SK-N-SH treated with all-trans-retinoic acid at 6 μM for 48 hours (cell line): ENCODE measurements at regions not wholly inside any gene's neighbourhood (a gene's known extent, or its start where the extent isn't known, plus 50 kb on each side); places are given as distances from the start of the nearest gene placed in this dataset.

Experiments
- ATAC-seq: fragments of 200-7000 bp; cut with Tn5 transposase; 3 replicates; pipeline ENCODE4 v1.9.1; 2020; ENCODE audit warnings: mild to moderate bottlenecking, moderate library complexity
- ARNTL ChIP-seq: fragments of 450-650 bp; formaldehyde crosslinking; IDR thresholded peaks from 2 replicates; pipeline ENCODE4 v1.5.0; 2020; ENCODE audit warnings: low read depth, mild to moderate bottlenecking, moderate library complexity, borderline replicate concordance
- BACH2 ChIP-seq: fragments of 250-450 bp; sonication (Bioruptor Pico); IDR thresholded peaks from 2 replicates; pipeline ENCODE4 v1.9.0; 2021; ENCODE audit warnings: mild to moderate bottlenecking, borderline replicate concordance
- CSDC2 ChIP-seq: fragments of 250-450 bp; sonication (Bioruptor Pico); IDR thresholded peaks from 2 replicates; pipeline ENCODE4 v1.5.0; 2020; ENCODE audit warnings: mild to moderate bottlenecking, moderate library complexity
- GLIS3 ChIP-seq: fragments of 250-450 bp; sonication (Bioruptor Pico); IDR thresholded peaks from 2 replicates; pipeline ENCODE4 v1.5.0; 2020; ENCODE audit warnings: mild to moderate bottlenecking, moderate library complexity
- ISL1 ChIP-seq: fragments of 250-450 bp; sonication (Bioruptor Pico); IDR thresholded peaks from 2 replicates; pipeline ENCODE4 v2.1.2; 2022; ENCODE audit warnings: mild to moderate bottlenecking, moderate library complexity
- OSR1 ChIP-seq: fragments of 250-450 bp; sonication (Bioruptor Pico); IDR thresholded peaks from 2 replicates; pipeline ENCODE4 v1.8.0; 2022; ENCODE audit warnings: moderate library complexity, mild to moderate bottlenecking, inconsistent platforms
- PATZ1 ChIP-seq: fragments of 250-450 bp; sonication (Bioruptor Pico); IDR thresholded peaks from 2 replicates; pipeline ENCODE4 v1.8.0; 2020; ENCODE audit warnings: mild to moderate bottlenecking, moderate library complexity, borderline replicate concordance
- POU6F1 ChIP-seq: fragments of 250-450 bp; sonication (Bioruptor Pico); IDR thresholded peaks from 2 replicates; pipeline ENCODE4 v1.8.0; 2021; ENCODE audit warnings: low read depth, mild to moderate bottlenecking, moderate library complexity, borderline replicate concordance
- PPARA ChIP-seq: fragments of 250-450 bp; sonication (Bioruptor Pico); IDR thresholded peaks from 2 replicates; pipeline ENCODE4 v1.5.0; 2020; ENCODE audit warnings: mild to moderate bottlenecking, borderline replicate concordance
- SNAI2 ChIP-seq: fragments of 250-450 bp; sonication (Bioruptor Pico); IDR thresholded peaks from 2 replicates; pipeline ENCODE4 v1.5.0; 2020; ENCODE audit warnings: mild to moderate bottlenecking, moderate library complexity
- TCF4 ChIP-seq: fragments of 250-450 bp; sonication (Bioruptor Pico); IDR thresholded peaks from 2 replicates; pipeline ENCODE4 v1.8.0; 2021; ENCODE audit warnings: mild to moderate bottlenecking, moderate library complexity, borderline replicate concordance
- TOX ChIP-seq: fragments of 250-450 bp; sonication (Bioruptor Pico); IDR thresholded peaks from 2 replicates; pipeline ENCODE4 v1.8.0; 2021; ENCODE audit warnings: mild to moderate bottlenecking, moderate library complexity, borderline replicate concordance
- TSHZ2 ChIP-seq: fragments of 250-450 bp; sonication (Bioruptor Pico); IDR thresholded peaks from 2 replicates; pipeline ENCODE4 v1.5.0; 2020; ENCODE audit warnings: mild to moderate bottlenecking, moderate library complexity
- ZFP3 ChIP-seq: fragments of 250-450 bp; sonication (Bioruptor Pico); IDR thresholded peaks from 2 replicates; pipeline ENCODE4 v1.5.0; 2020; ENCODE audit warnings: mild to moderate bottlenecking, moderate library complexity
- ZFP30 ChIP-seq: fragments of 450-650 bp; formaldehyde crosslinking; IDR thresholded peaks from 2 replicates; pipeline ENCODE4 v1.5.0; 2022; ENCODE audit warnings: mild to moderate bottlenecking, moderate library complexity
- ZNF565 ChIP-seq: fragments of 450-650 bp; formaldehyde crosslinking; conservative IDR thresholded peaks from 2 replicates; pipeline ENCODE4 v1.5.0; 2020; ENCODE audit warnings: low read depth, mild to moderate bottlenecking, moderate library complexity
- ZNF70 ChIP-seq: fragments of 450-650 bp; formaldehyde crosslinking; IDR thresholded peaks from 2 replicates; pipeline ENCODE4 v1.5.0; 2020; ENCODE audit warnings: mild to moderate bottlenecking, moderate library complexity
- ZNF8 ChIP-seq: fragments of 450-650 bp; formaldehyde crosslinking; IDR thresholded peaks from 2 replicates; pipeline ENCODE4 v1.5.0; 2020; ENCODE audit warnings: mild to moderate bottlenecking, moderate library complexity
- TF ChIP-seq, protein P1 (sequence below): fragments of 250-450 bp; sonication (Bioruptor Pico); IDR thresholded peaks from 2 replicates; pipeline ENCODE4 v1.5.1; 2021; ENCODE audit warnings: mild to moderate bottlenecking, moderate library complexity

GRCh38 chr15:47541562-47541961 lies 175.7 kb upstream of the SEMA6D start:
- peak; percentile 46; the same call in 1 of the 2 replicates for TF ChIP-seq TCF4 (CRISPR knock-in tag)
- no peak for TF ChIP-seq SNAI2 (CRISPR knock-in tag)
- no peak for ATAC-seq

GRCh38 chr15:47542312-47542989 lies 174.9 kb upstream of the SEMA6D start:
- TF ChIP-seq ISL1 (no peak), TSHZ2 (CRISPR knock-in tag) (no peak), TCF4 (CRISPR knock-in tag) (no peak), POU6F1 (CRISPR knock-in tag) (no peak), ZNF8 (CRISPR knock-in tag) (no peak), BACH2 (CRISPR knock-in tag) (no peak), ZFP30 (CRISPR knock-in tag) (no peak), ZNF70 (CRISPR knock-in tag) (no peak), PPARA (CRISPR knock-in tag) (no peak), TOX (no peak), PATZ1 (CRISPR knock-in tag) (no peak), OSR1 (CRISPR knock-in tag) (no peak), CSDC2 (no peak), GLIS3 (CRISPR knock-in tag) (no peak)

DNA sequence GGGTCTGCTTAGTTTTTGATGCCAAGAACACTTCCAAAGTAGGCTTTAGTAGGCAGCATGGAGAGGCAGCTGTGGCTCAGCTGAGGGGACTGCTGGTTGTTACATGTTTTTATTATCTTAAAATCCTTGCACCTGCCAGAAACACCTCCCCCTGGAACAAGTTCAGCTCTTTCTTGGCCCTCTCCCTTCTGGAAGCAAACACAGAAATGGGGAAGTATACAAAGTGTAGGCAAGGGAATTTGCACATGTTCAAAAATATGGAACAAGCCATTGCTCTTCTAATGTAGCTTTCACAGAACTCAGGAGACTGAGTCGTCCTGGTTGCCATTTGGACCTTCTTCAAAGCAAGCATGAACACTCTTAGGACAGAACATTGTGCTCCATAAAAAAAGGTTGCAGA lies 169.1 kb upstream of the SEMA6D start:
- ATAC-seq = no peak

More at GRCh38 chr15:47542312-47542989, 174.9 kb upstream of the SEMA6D start:
- no peak for ATAC-seq

DNA sequence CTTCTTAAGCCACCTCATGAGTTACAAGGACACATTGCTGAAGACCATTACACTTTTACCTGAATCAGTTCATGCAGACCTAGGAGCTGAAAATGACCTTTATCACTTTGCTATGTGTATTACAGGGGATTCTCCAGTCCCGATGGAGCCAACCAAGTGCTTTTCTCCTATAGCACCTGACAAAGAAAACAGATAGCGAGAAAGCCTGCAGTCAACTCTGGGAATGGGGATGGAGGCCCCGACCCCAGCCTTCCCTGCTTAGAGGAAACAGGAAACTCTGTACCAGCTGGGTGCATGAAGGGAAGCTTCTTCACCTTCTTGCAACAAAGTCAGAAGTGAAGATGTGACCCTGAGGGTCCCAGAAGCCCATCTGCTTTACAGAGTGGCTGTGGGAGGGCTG lies 168.3 kb upstream of the SEMA6D start:
- ATAC-seq = no peak
- no peak for TF ChIP-seq GLIS3 (CRISPR knock-in tag)
- TF ChIP-seq TSHZ2 (CRISPR knock-in tag) = no peak
- TF ChIP-seq, protein P1, sequence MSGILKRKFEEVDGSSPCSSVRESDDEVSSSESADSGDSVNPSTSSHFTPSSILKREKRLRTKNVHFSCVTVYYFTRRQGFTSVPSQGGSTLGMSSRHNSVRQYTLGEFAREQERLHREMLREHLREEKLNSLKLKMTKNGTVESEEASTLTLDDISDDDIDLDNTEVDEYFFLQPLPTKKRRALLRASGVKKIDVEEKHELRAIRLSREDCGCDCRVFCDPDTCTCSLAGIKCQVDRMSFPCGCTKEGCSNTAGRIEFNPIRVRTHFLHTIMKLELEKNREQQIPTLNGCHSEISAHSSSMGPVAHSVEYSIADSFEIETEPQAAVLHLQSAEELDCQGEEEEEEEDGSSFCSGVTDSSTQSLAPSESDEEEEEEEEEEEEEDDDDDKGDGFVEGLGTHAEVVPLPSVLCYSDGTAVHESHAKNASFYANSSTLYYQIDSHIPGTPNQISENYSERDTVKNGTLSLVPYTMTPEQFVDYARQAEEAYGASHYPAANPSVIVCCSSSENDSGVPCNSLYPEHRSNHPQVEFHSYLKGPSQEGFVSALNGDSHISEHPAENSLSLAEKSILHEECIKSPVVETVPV (CRISPR knock-in tag) = no peak
- no peak for TF ChIP-seq ARNTL (CRISPR knock-in tag)
- no peak for TF ChIP-seq ZNF565 (CRISPR knock-in tag)
- no peak for TF ChIP-seq SNAI2 (CRISPR knock-in tag)
- TF ChIP-seq ZFP3 (CRISPR knock-in tag) = no peak
- TF ChIP-seq CSDC2 = no peak
- no peak for TF ChIP-seq TOX
- TF ChIP-seq ZNF8 (CRISPR knock-in tag) = no peak
- no peak for TF ChIP-seq PPARA (CRISPR knock-in tag)
- no peak for TF ChIP-seq ZFP30 (CRISPR knock-in tag)

More for the DNA sequence above, 169.1 kb upstream of the SEMA6D start:
- TF ChIP-seq ZNF70 (CRISPR knock-in tag) (no peak), ZNF8 (CRISPR knock-in tag) (no peak), OSR1 (CRISPR knock-in tag) (no peak), GLIS3 (CRISPR knock-in tag) (no peak)
